ENCODE measurements at regions not wholly inside any gene's neighbourhood (a gene's known extent, or its start where the extent isn't known, plus 50 kb on each side); places are given as distances from the start of the nearest gene placed in this dataset.

GRCh38 chr9:121568343-121569265 lies 69.0 kb upstream of the GGTA1 start:
- DNase-seq (ENCODE audit: low spot score) = no peak

GRCh38 chr9:121569266-121569648 lies 69.6 kb upstream of the GGTA1 start:
- DNase-seq (ENCODE audit: low spot score) = no peak

GRCh38 chr9:121572581-121572980 lies 72.9 kb upstream of the GGTA1 start:
- no peak for DNase-seq (ENCODE audit: low spot score)

GRCh38 chr9:121573717-121574485 lies 74.3 kb upstream of the GGTA1 start:
- no peak for DNase-seq (ENCODE audit: low spot score)

- no peak for DNase-seq (ENCODE audit: low spot score)
These were observed 75.3 kb upstream of the GGTA1 start for GRCh38 chr9:121574774-121575519.

GRCh38 chr9:121576281-121577075 lies 75.0 kb upstream of the DAB2IP start:
- DNase-seq (ENCODE audit: low spot score) = no peak

GRCh38 chr9:121577166-121577565 lies 74.3 kb upstream of the DAB2IP start:
- DNase-seq (ENCODE audit: low spot score) = no peak

GRCh38 chr9:121577572-121577971 lies 73.9 kb upstream of the DAB2IP start:
- no peak for DNase-seq (ENCODE audit: low spot score)

- DNase-seq (ENCODE audit: low spot score) = no peak
These were observed 69.4 kb upstream of the DAB2IP start for GRCh38 chr9:121581786-121582600.

- no peak for DNase-seq (ENCODE audit: low spot score)
These were observed 68.8 kb upstream of the DAB2IP start for GRCh38 chr9:121582641-121583040.

- no peak for DNase-seq (ENCODE audit: low spot score)
These were observed 67.0 kb upstream of the DAB2IP start for GRCh38 chr9:121584421-121584820.

- DNase-seq (ENCODE audit: low spot score) = no peak
These were observed 63.6 kb upstream of the DAB2IP start for GRCh38 chr9:121587863-121588262.

GRCh38 chr9:121589986-121590385 lies 61.4 kb upstream of the DAB2IP start:
- no peak for DNase-seq (ENCODE audit: low spot score)

GRCh38 chr9:121592265-121592664 lies 59.2 kb upstream of the DAB2IP start:
- no peak for DNase-seq (ENCODE audit: low spot score)

- DNase-seq (ENCODE audit: low spot score) = no peak
These were observed 58.4 kb upstream of the DAB2IP start for GRCh38 chr9:121593066-121593465.

GRCh38 chr9:121596515-121596914 lies 54.9 kb upstream of the DAB2IP start:
- no peak for DNase-seq (ENCODE audit: low spot score)

- DNase-seq (ENCODE audit: low spot score) = no peak
These were observed 53.7 kb upstream of the DAB2IP start for GRCh38 chr9:121597698-121598166.

- DNase-seq (ENCODE audit: low spot score) = peak; percentile 65
These were observed 53.1 kb upstream of the DAB2IP start for GRCh38 chr9:121598167-121598964.

Measured in HT-29 (cell line).